MM.1S (cell line): ENCODE measurements at regions not wholly inside any gene's neighbourhood (a gene's known extent, or its start where the extent isn't known, plus 50 kb on each side); places are given as distances from the start of the nearest gene placed in this dataset.

Experiments
- CTCF ChIP-seq: fragments of 300-600 bp; sonication (generic); IDR thresholded peaks from 2 replicates; pipeline ENCODE4 v1.5.1; 2016; ENCODE audit warnings: antibody characterized with exemption, low read length, mixed read lengths
- EZH2 ChIP-seq: fragments of 300-600 bp; sonication (generic); optimal IDR thresholded peaks from 2 replicates; pipeline ENCODE3; 2017; ENCODE audit warnings: low read depth, mild to moderate bottlenecking, antibody characterized with exemption, low read length, mixed read lengths
- EZH2phosphoT487 ChIP-seq: fragments of 300-600 bp; sonication (generic); IDR thresholded peaks from 2 replicates; pipeline ENCODE4 v1.6.1; 2018; ENCODE audit warnings: antibody characterized with exemption, low read length

GRCh38 chr10:78220781-78221180 lies 187.1 kb downstream of the RPS24 start:
- TF ChIP-seq EZH2 (no peak), CTCF (no peak), EZH2phosphoT487 (no peak)
